Activated naive CD4-positive, alpha-beta T cell treated with anti-CD3 and anti-CD28 coated beads, Interleukin-2, amount 10 ng/mL, durations not matched to agents 7 days and 5 days (primary cell): ENCODE measurements at regions not wholly inside any gene's neighbourhood (a gene's known extent, or its start where the extent isn't known, plus 50 kb on each side); places are given as distances from the start of the nearest gene placed in this dataset.

Source experiments
- CTCF ChIA-PET: fragments of 350-600 bp; sonication (Branson Sonifier 250); formaldehyde crosslinking; loops from one replicate; lab custom pipeline; 2021; ENCODE audit warnings: antibody characterized with exemption; lab: Charles Lee
- DNase-seq: peaks from one replicate; pipeline ENCODE4 v3.0.0-alpha.2; 2020
- H3K27ac Mint-ChIP-seq: one replicate; pipeline ENCODE4 v1.8.0; 2021; ENCODE audit warnings: mild to moderate bottlenecking, moderate library complexity, mixed read lengths
- H3K27me3 Mint-ChIP-seq: one replicate; pipeline ENCODE4 v1.8.0; 2021; ENCODE audit warnings: mild to moderate bottlenecking, mixed read lengths
- H3K36me3 Mint-ChIP-seq: one replicate; pipeline ENCODE4 v1.8.0; 2021; ENCODE audit warnings: mixed read lengths
- H3K4me1 Mint-ChIP-seq: one replicate; pipeline ENCODE4 v1.8.0; 2021; ENCODE audit warnings: mixed read lengths
- H3K4me3 Mint-ChIP-seq: one replicate; pipeline ENCODE4 v1.8.0; 2021; ENCODE audit warnings: mild to moderate bottlenecking, moderate library complexity, mixed read lengths
- H3K9me3 Mint-ChIP-seq: one replicate; pipeline ENCODE4 v1.8.0; 2021; ENCODE audit warnings: mixed read lengths

DNA sequence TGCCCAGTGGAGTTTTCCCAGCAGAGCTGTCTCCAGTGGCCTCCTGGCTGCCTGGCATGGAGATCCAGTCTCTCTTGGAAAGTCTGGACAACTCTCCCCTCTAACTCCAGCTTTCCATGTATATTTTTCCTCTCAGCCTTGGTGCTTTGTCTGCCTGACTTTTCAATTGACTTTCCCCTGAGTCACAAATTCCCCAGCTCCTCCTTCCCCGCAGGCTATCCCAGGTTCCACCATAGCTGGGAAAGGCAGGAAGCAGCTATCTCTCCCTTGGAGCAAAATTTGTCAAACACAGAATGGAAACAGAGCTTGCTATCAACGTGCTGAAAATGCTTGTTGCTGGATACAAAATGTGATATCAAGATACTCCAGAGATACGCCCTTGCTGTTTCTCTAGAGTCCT, 384.8 kb downstream of the TMEM135 start:
- Mint-ChIP-seq H3K27me3 (no peaks in the 10 kb centered on the region), H3K36me3 (no peaks in the 10 kb centered on the region), H3K4me1 (no peaks in the 10 kb centered on the region), H3K9me3 (no peaks in the 10 kb centered on the region), H3K4me3 (no peak overlapping the region), H3K27ac (no peak overlapping the region)
- no peak for DNase-seq
- CTCF ChIA-PET, result interaction anchor here (1.3 to 3.6 kb wide), 4 partner anchors 11 to 483 kb away, joined by 3 to 37 read pairs (median 8); no protein-coding TSS in a partner anchor

DNA sequence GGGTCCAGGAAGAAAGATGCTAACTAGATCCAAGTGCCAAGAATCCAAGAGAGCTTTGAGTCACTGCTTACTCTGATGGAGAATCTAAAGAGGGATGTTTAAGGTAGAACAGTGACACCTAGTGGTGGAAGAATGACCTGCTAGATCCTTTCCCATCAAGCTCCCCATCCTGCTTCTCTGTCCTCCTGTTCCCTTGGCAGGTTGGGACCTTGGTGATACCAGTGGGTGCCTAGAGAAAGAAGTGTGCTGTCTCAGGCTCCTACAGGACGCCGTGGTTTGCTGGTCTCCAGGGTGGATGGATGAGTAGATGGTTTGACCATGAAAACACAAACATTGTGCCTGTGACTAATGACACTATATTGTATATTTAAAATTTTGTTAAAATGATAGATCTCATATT, 383.7 kb downstream of the TMEM135 start:
- H3K4me3 Mint-ChIP-seq, result no peak overlapping the region
- peak; percentile 22 for DNase-seq
- H3K36me3 Mint-ChIP-seq, result no peaks in the 10 kb centered on the region
- no peaks in the 10 kb centered on the region for H3K27me3 Mint-ChIP-seq
- no peak overlapping the region for H3K27ac Mint-ChIP-seq
- no peaks in the 10 kb centered on the region for H3K4me1 Mint-ChIP-seq
- CTCF ChIA-PET, result interaction anchor here (0.6 to 3.6 kb wide), 22 partner anchors 10 to 1130 kb away, joined by 3 to 37 read pairs (median 4); no protein-coding TSS in a partner anchor
- no peaks in the 10 kb centered on the region for H3K9me3 Mint-ChIP-seq

DNA sequence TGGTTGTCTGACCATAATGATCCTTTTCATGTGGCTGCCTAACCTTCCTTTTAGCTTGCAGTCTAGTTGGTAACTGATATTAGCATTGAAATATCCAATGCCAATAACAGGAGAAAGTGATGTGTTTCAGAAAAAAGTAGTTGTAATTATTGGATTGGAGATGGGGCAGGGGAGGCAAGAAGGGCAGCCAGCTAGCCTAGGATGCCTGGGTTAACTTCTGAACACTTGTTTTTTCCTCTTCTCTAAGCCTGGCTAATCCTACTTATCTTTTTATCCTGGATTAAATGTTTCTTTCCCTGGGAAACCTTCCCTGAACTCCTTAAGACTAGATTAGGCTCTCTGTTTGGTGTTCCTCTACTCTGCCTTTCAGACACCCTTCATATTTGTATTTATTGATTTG, 380.2 kb downstream of the TMEM135 start:
- CTCF ChIA-PET, result interaction anchor here (0.7 to 1.5 kb wide), 3 partner anchors 14 to 479 kb away, joined by 3 to 4 read pairs (median 3); no protein-coding TSS in a partner anchor

DNA sequence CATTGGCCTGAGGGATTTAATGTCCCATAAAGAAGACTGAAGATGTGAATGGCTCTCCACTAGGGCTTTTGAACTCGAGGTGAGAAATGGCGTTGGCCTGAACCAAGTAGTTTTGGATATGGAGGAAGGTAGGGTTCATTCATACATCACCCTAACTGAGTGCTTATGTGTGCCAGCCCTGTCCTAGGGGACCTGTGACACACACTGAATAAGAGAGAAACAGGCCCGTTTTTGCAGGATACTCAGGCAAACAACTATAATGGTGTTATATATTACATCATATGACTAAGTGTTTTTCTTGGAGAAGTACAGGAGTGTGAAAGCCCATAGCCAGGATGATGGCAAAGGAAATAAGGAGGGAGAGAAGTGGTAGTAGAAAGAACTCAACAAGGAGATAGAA, 368.1 kb downstream of the TMEM135 start:
- H3K9me3 Mint-ChIP-seq, result no peaks in the 10 kb centered on the region
- CTCF ChIA-PET, result no interaction called here
- H3K27me3 Mint-ChIP-seq, result no peaks in the 10 kb centered on the region
- H3K4me3 Mint-ChIP-seq, result no peak overlapping the region
- no peak overlapping the region for H3K27ac Mint-ChIP-seq
- H3K4me1 Mint-ChIP-seq, result no peaks in the 10 kb centered on the region
- DNase-seq, result no peak
- no peaks in the 10 kb centered on the region for H3K36me3 Mint-ChIP-seq

More for the DNA sequence above, 380.2 kb downstream of the TMEM135 start:
- Mint-ChIP-seq H3K4me3 (no peak overlapping the region), H3K4me1 (no peaks in the 10 kb centered on the region), H3K36me3 (no peaks in the 10 kb centered on the region), H3K9me3 (no peaks in the 10 kb centered on the region), H3K27me3 (no peaks in the 10 kb centered on the region), H3K27ac (no peak overlapping the region)
- no peak for DNase-seq

DNA sequence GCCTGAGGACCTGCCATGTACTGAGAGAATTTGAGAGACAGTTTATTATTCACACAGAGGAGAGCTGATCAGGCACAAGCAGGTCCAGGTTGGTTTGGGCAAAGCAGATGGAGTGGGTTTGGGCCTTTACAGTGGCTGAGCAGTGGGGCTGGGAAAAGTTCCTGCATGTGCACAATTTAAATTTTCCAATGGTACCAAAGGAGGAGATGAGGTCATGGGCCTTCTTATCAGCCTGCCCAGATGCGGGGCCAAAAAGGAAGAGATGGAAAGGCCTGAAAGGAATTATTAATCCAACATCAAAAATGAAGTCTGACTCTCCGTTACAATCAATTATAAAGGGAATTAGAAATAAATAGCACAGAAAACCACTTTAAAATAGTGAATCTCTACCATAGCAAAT, 367.6 kb downstream of the TMEM135 start:
- Mint-ChIP-seq H3K9me3 (no peaks in the 10 kb centered on the region), H3K36me3 (no peaks in the 10 kb centered on the region), H3K4me1 (no peaks in the 10 kb centered on the region), H3K27me3 (no peaks in the 10 kb centered on the region), H3K4me3 (no peak overlapping the region), H3K27ac (no peak overlapping the region)
- CTCF ChIA-PET, result no interaction called here
- DNase-seq, result no peak

DNA sequence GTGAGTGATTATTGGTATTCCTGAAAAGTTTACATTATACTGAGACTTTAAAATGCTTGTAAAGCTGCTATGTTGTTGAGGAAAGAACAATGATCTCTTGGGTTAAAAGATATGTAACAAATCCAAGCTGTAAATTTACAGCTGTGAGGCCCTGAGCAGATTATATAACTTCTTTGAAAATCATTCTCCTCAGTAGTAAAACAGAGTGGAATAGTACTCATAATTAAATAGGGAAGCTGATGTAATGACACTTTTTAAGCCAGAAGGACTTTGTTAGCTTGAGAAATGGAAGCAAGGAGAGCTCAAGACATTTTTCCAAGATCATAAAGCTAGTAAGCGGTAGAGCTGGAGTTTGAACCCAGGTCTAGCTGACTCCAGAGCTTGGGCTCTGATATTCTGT, 363.9 kb downstream of the TMEM135 start:
- Mint-ChIP-seq H3K4me1 (no peaks in the 10 kb centered on the region), H3K36me3 (no peaks in the 10 kb centered on the region), H3K4me3 (no peak overlapping the region), H3K27ac (no peak overlapping the region), H3K9me3 (no peaks in the 10 kb centered on the region), H3K27me3 (no peaks in the 10 kb centered on the region)
- CTCF ChIA-PET, result interaction anchor here (0.9 kb wide), 1 partner anchor 20 kb away, joined by 4 read pairs; no protein-coding TSS in a partner anchor
- DNase-seq, result no peak

DNA sequence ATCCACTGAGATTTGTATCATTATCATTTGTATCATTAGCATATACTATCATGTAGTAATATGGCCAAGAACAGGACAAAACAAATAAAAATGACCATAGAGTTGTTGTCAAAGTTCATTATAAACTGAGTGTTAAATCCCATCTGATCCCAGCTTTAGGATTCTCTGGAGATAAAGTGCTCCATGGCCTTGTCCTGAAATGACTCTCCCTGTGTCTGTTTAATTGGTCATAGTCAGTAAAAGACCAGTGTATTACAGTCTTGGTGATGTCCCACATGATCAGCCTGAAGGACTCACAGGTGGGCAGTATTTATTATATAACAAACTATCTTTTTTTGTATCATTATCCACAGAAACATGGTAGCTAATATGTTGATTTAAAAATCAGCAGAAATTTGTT, 361.6 kb downstream of the TMEM135 start:
- DNase-seq, result no peak
- CTCF ChIA-PET, result no interaction called here
- Mint-ChIP-seq H3K4me1 (no peaks in the 10 kb centered on the region), H3K27ac (no peak overlapping the region), H3K36me3 (no peaks in the 10 kb centered on the region), H3K9me3 (no peaks in the 10 kb centered on the region), H3K4me3 (no peak overlapping the region), H3K27me3 (no peaks in the 10 kb centered on the region)

DNA sequence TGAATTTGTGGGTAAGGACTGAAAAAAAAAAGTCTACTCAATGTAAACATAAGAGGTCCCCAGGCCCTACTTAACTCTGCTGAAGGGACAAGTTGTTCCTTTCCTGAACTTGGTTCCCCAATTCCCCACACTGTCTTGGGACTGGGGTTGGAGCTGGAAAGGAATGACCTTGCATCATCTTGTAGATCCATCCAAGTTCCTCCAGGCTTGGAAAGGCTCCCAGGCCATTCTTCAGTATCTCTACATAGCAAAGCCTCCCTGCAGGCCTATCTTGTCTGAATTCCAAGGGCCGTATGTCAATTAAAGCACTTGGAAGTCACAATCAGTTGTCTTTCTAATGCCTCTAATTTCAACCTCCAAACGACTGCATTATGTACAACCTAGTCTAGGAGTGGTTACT, 361.2 kb downstream of the TMEM135 start:
- H3K4me3 Mint-ChIP-seq, result no peak overlapping the region
- no peaks in the 10 kb centered on the region for H3K27me3 Mint-ChIP-seq

DNA sequence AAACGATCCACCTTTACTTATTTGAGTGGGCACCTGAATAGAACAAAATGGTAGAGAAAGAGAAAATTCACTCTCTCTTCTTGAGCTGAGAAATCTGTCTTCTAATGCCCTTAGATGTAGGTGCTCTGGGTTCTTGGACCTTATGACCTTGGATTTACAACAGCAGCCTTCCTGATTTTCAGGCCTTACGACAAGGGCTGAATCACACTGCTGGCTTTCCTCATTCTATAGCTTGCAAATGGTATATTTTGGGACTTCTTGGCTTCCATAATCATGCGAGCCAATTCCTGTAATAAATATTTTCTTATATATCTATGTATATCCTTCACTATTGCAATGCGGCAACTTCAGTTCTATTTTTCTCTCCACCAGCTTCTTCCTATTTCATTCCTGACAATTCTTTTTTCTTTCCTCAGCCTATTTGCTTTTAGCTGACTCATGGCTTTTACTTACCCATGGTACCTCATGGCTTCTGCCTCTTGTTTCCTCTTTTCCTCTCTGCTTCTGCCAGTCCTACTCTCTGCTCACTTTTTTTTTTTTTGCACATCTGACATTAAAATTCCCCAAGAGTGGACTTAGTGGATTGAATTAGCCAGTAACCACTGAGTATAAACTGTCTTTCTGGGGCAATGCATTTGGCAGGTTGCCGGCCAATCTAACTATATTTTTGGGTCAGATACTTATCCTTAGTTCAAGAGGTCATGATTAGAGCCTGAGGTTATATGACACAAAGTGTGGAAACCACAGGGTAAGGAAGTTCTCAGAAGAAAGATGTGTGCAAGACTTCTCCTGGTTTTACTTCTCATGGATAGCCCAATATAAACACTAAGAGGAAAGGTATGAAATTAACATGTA, 359.5 kb downstream of the TMEM135 start:
- no peaks in the 10 kb centered on the region for H3K4me1 Mint-ChIP-seq
- CTCF ChIA-PET, result no interaction called here
- H3K9me3 Mint-ChIP-seq, result no peaks in the 10 kb centered on the region
- no peak overlapping the region for H3K27ac Mint-ChIP-seq
- no peaks in the 10 kb centered on the region for H3K27me3 Mint-ChIP-seq
- no peak overlapping the region for H3K4me3 Mint-ChIP-seq
- no peak for DNase-seq
- H3K36me3 Mint-ChIP-seq, result no peaks in the 10 kb centered on the region

More for the DNA sequence above, 361.2 kb downstream of the TMEM135 start:
- Mint-ChIP-seq H3K36me3 (no peaks in the 10 kb centered on the region), H3K4me1 (no peaks in the 10 kb centered on the region), H3K27ac (no peak overlapping the region), H3K9me3 (no peaks in the 10 kb centered on the region)
- DNase-seq, result no peak
- CTCF ChIA-PET, result no interaction called here

DNA sequence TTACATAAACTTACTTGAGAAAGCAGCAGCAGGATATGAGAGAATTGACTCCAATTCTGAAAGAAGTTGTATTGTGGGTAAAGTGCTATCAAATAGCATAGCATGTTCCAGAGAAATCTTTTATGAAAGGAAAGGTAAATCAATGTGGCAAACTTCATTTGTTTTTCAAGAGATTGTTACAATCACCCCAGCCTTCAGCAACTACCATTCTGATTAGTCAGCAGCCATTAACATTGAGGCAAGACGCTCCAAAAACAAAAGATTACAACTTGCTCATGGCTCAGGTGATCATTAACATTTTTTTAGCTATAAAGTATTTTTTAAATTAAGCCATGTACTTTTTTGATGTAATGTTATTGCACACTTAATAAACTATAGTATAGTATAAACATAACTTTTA, 357.2 kb downstream of the TMEM135 start:
- Mint-ChIP-seq H3K4me1 (no peaks in the 10 kb centered on the region), H3K36me3 (no peaks in the 10 kb centered on the region), H3K4me3 (no peak overlapping the region), H3K27ac (no peak overlapping the region), H3K27me3 (no peaks in the 10 kb centered on the region), H3K9me3 (no peaks in the 10 kb centered on the region)
- CTCF ChIA-PET, result interaction anchor here (1.5 kb wide), 1 partner anchor 26 kb away, joined by 3 read pairs; no protein-coding TSS in a partner anchor
- no peak for DNase-seq

DNA sequence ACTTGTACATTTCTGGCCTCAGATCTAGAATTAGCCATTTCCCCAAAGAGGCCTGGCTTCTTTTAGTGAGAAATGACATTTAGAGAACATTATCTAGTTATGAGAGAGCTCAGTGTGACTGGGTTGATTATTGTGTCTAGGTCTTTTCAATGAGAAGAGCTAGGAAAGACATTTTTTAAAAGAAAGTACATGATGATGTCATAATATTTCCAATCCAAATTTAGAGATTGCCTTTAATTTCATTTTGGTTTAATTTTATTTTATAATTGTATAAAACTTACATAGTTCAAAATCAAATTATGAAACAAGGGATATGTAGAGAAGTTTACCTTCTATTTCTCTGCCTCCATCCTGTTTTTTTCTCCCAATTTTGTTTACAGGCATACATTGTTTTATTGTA, 354.9 kb downstream of the TMEM135 start:
- Mint-ChIP-seq H3K27ac (no peak overlapping the region), H3K9me3 (peaks cover 2% of the 10 kb centered on the region), H3K27me3 (no peaks in the 10 kb centered on the region), H3K36me3 (no peaks in the 10 kb centered on the region), H3K4me3 (no peak overlapping the region), H3K4me1 (no peaks in the 10 kb centered on the region)
- CTCF ChIA-PET, result no interaction called here
- no peak for DNase-seq

DNA sequence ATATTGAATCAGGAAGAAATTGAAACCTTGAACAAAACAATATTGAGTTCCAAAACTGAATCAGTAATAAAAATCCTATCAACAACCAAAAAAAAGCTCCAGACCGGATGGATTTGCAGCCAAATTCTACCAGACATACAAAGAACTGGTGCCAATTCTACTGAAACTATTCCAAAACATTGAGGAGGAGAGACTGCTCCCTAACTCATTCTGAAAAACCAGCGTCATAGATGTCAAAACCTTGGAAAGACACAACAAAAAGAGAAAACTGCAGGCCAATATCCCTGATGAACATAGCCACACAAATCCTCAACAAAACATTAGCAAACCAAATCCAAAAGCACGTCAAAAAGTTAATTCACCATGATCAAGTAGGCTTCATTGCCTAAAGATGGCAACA, 353.8 kb downstream of the TMEM135 start:
- no peaks in the 10 kb centered on the region for H3K27me3 Mint-ChIP-seq
- no peaks in the 10 kb centered on the region for H3K4me1 Mint-ChIP-seq
- H3K36me3 Mint-ChIP-seq, result no peaks in the 10 kb centered on the region
- H3K9me3 Mint-ChIP-seq, result peaks cover 2% of the 10 kb centered on the region
- CTCF ChIA-PET, result no interaction called here
- H3K4me3 Mint-ChIP-seq, result no peak overlapping the region
- no peak overlapping the region for H3K27ac Mint-ChIP-seq
- no peak for DNase-seq

DNA sequence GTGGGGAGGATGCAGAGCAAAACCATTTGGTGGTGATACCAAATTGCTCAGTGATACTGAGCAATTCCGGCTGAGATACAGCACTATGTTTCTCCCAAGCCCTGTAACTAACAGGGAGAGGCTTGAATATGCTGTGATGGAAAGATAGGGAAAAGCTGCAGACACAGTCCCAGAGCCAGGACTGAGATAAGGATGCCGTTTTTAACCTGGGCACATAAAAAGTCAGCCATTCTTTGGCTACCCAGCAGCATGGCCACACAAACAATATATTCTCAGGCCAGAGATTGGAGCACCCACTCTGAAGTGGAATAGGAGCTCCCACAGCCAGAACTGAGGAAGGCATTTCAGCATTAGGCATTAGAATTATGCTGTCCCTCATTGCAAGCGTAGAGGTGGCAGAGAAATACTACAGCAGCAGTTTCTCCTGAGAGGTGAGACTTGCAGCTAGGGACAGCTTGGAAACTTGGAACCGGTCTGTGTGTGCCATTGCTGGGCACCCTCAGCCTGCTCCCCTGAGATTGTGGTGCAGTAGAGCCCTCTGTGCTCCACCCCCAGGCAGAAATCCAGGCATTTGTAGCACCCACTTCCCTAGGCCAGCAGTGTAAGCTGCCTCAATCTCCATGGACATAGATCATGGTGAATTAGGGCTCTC, 346.5 kb downstream of the TMEM135 start:
- CTCF ChIA-PET, result interaction anchor here (0.6 kb wide), 1 partner anchor 383 kb away, joined by 3 read pairs; no protein-coding TSS in a partner anchor
- peaks cover 6% of the 10 kb centered on the region for H3K9me3 Mint-ChIP-seq
- no peak overlapping the region for H3K4me3 Mint-ChIP-seq
- DNase-seq, result no peak
- H3K27ac Mint-ChIP-seq, result no peak overlapping the region
- no peaks in the 10 kb centered on the region for H3K36me3 Mint-ChIP-seq
- H3K27me3 Mint-ChIP-seq, result no peaks in the 10 kb centered on the region
- H3K4me1 Mint-ChIP-seq, result no peaks in the 10 kb centered on the region

DNA sequence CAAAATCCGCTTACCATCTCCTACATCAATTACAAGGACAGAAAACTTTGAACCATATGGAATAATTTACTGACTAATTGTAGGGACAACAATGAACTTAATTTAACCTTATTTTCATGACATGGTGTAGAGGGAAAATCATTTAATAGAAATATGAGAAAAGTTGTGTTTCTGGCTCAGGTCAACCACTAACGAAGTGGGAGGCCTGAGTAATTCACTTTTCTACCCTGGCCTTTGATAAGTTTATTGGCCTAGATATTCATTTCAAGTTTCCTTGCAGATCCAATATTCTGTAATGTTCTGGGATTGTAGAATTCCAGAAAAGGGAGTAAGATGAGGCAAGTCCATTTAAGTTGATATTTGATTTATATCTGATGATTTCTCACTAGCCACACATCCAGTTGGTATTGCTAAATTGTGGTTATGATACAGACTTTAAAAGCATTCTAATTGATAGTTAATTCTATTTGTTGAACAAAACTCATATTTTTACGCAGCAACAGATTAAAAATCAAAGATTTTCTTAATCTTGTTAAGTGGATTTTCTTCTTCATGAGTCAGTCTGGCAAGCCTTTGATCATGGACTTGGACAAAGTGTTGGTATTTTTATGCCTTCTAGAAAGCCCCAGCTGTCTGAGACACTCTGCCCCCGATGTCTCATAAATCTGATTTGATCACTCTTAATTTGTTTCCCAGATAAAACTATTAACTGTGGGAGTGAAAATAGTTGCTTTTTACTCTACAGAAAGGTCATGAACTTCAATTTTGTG, 336.5 kb downstream of the TMEM135 start:
- CTCF ChIA-PET, result no interaction called here
- H3K27me3 Mint-ChIP-seq, result peaks cover 7% of the 10 kb centered on the region
- no peak overlapping the region for H3K27ac Mint-ChIP-seq
- H3K4me1 Mint-ChIP-seq, result no peaks in the 10 kb centered on the region
- H3K4me3 Mint-ChIP-seq, result no peak overlapping the region
- H3K9me3 Mint-ChIP-seq, result no peaks in the 10 kb centered on the region
- H3K36me3 Mint-ChIP-seq, result no peaks in the 10 kb centered on the region
- no peak for DNase-seq
